HG03354 (cell line): ENCODE measurements at regions not wholly inside any gene's neighbourhood (a gene's known extent, or its start where the extent isn't known, plus 50 kb on each side); places are given as distances from the start of the nearest gene placed in this dataset.
"Not testable (repeated sequence)": the region's sequence is repeated elsewhere in the genome, so short reads cannot be mapped to it uniquely, and the experiment has no call there.

Source experiments
- ATAC-seq: cut with Tn5 transposase; IDR thresholded peaks from one replicate; pipeline ENCODE4 v1.9.1; 2021; ENCODE audit warnings: mild to moderate bottlenecking; ENCODE audit not compliant: unreplicated experiment, poor library complexity, severe bottlenecking

GRCh38 chr6:60687085-60687484 is 1598.9 kb downstream of the KHDRBS2 start:
- ATAC-seq, result no peak

DNA sequence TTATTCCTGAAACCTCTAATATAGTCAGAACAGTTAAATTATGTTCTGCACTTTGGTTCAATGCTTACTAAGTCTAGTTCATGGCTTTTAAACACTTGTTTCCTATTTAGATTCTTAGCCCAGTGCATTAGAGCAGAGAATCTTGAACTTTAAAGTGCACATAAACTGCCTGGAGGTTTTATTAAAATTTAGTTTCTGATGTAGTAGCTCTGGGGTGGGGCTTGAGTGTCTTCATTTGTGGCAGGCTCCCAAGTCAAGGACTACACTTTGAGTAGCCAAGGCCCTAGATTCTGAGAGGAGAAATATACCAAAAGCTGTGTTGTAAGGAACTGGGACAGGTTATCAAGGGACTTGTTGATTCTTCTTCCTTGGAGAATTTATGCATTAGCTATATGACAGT is 1604.2 kb downstream of the KHDRBS2 start:
- no peak for ATAC-seq

DNA sequence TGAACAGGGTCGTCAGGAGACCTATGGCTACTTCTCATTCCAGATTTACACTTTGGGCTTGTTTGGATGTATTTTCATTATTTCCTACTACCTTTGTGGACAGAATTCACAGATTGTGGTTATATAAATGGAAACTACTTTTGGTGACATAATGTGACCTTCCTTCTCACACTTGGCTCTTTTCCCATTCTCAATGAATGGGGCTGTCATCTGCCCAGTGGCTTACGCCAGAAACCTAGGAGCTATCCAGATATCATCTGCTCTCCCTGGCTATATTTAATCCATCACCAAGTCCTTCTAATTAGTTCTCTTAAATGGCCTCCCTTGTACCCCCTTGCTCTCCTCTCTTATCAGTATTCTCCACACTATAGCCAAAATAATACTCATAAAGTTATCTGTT is 1606.8 kb downstream of the KHDRBS2 start:
- ATAC-seq, result no peak

DNA sequence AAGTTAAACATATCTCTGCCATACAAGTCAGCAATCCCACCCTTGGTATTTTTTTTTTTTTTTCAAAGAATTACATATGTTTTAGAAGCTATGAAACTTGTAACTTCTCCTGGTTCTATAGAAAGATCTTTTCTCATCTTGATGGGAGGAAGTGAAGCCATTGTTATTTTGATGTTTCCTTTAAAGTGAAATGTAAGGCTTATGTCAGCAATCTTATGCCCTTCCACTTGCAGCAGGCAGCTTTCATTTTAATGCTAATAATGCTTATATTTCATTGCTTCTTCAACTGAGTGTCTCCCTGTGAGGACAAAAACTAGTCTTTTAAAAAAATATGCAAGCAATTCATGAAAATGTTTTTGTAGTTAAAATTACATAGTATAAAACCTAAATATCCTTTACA is 1614.7 kb downstream of the KHDRBS2 start:
- no peak for ATAC-seq

- ATAC-seq, result no peak
Observed at GRCh38 chr6:60670036-60670435, 1616.0 kb downstream of the KHDRBS2 start.

DNA sequence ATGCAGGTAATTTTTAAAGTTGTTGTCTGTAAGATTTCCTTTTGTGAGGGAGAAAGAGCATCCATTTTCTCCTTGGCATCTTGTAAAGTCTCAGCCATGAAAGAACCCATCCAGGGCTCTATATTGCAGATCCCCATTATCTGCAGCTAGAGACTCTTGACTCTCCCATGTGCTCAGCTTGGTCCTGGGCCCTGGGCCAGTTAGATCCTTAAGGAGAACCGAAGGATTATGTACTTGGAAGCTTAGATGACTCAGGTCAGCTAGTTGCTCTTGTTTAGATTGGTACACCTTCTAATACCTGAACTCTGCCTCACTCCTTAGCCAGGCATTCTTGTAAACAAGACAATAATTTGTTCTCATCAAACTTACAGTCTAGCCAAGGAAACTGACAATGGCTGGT is 1617.6 kb downstream of the KHDRBS2 start:
- no peak for ATAC-seq

GRCh38 chr6:60663199-60663598 is 1622.8 kb downstream of the KHDRBS2 start:
- ATAC-seq, result not testable (repeated sequence)

DNA sequence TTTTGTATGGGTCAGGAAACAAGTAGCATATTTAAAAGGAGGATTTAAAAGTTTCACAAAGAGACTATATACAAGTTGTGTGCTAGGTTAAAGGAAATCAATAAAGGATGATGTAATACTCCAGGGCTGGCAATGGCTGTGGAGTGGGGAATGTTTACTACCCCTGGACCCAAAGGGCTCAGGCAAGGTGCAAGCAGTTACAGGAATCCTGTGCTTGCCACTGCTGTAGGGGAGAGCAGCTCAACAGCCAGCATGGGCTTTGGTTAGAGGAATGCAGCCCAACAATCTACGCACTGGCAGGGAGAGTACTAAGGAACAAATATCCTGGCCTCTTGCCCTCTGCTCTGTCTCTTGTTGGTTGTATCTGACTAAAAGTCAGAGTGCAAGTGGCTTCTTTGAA is 1642.2 kb downstream of the KHDRBS2 start:
- no peak for ATAC-seq

DNA sequence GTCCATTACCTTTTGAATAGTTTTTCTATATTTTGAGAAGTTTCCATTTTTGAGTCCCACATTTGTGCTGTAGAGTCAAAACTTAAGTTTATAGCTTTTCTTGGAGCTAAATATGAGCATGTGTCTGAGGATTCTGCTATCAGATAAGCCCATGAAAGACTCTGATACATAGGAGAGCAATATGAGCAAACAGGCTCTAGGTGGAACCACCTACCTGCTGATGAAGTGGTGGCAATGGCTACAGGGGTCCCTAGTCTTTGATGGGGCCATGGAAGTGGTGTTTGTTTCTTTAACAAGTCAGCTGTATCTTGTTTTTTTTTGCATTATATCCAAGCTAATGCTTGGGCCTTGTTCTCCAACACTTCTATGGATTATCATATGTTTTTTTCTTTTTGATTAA is 1646.8 kb downstream of the KHDRBS2 start:
- ATAC-seq, result not testable (repeated sequence)
